Right ventricle myocardium superior (tissue), 1 donor: ENCODE measurements at regions not wholly inside any gene's neighbourhood (a gene's known extent, or its start where the extent isn't known, plus 50 kb on each side); places are given as distances from the start of the nearest gene placed in this dataset.
A peak's percentile ranks its signal among the peaks of the same experiment; 100 is the strongest.

ENCODE experiments used
- ATAC-seq: fragments of 200-7000 bp; cut with Tn5 transposase; one replicate; pipeline ENCODE4 v1.9.1; 2020; ENCODE audit warnings: mild to moderate bottlenecking; ENCODE audit not compliant: poor library complexity
- DNase-seq: peaks from one replicate; pipeline ENCODE4 v3.0.0-alpha.2; 2020
- intact Hi-C: fragments of 100-400 bp; cut with DNase I; formaldehyde crosslinking; loops from one replicate; pipeline ENCODE4 v1.11.2; 2022
- microRNA-seq: library from miRNA; unstranded; fragments of <30 nt; microRNA quantifications from one replicate; pipeline ENCODE4 v1.2.0, GENCODE V29; 2020
- donor health status: DM: no; HTN: yes; CAD: no; lungs with severe emphysema.

- intact Hi-C loops: no loop called here
- peak; percentile 17 for DNase-seq
- no peak for ATAC-seq
Measured at GRCh38 chr20:62589150-62589498, 53.2 kb upstream of the SLCO4A1 start.

- ATAC-seq: no peak
- intact Hi-C loops: no loop called here
- DNase-seq: peak; percentile 15
Measured at GRCh38 chr20:62589720-62590119, 52.6 kb upstream of the SLCO4A1 start.

GRCh38 chr20:62590309-62591121 is 51.8 kb upstream of the SLCO4A1 start:
- ATAC-seq (no peak), DNase-seq (peak; percentile 61)
- intact Hi-C loops: no loop called here

GRCh38 chr20:62591122-62591468 is 51.2 kb upstream of the SLCO4A1 start:
- DNase-seq: no peak
- no peak for ATAC-seq
- intact Hi-C loops: no loop called here

- ATAC-seq (no peak), DNase-seq (no peak)
- intact Hi-C loops: no loop called here
Measured at GRCh38 chr20:62591591-62591990, 50.7 kb upstream of the SLCO4A1 start.

Small RNA genes lying in the stretch of these regions (microRNA-seq; reads per million reads assigned to microRNA genes)
- gene MIR1-1: 446 reads per million, percentile 74 among the genes with 10 or more reads in this experiment
- 5.8 reads per million, percentile 16 among the genes with 10 or more reads in this experiment for gene MIR133A2
